Endothelial cell of umbilical vein (primary cell): ENCODE measurements at regions not wholly inside any gene's neighbourhood (a gene's known extent, or its start where the extent isn't known, plus 50 kb on each side); places are given as distances from the start of the nearest gene placed in this dataset.

Experiments used
- BruUV-seq: library from RNA; stranded (reverse); fragments of 400-500 nt; replicated peaks from 2 replicates; lab custom pipeline; 2021; lab: Mats Ljungman, UMichigan
- CTCF ChIA-PET: fragments of 300-600, 350-600 bp; sonication (Branson Sonifier 250); formaldehyde crosslinking; loops from one replicate; lab custom pipeline; 2021; ENCODE audit warnings: antibody characterized with exemption, inconsistent platforms; lab: Charles Lee
- POLR2A ChIA-PET: fragments of 300-600, 350-600 bp; sonication (Branson Sonifier 250); formaldehyde crosslinking; loops from one replicate; lab custom pipeline; 2021; ENCODE audit warnings: antibody characterized with exemption, inconsistent platforms; lab: Charles Lee
- DNase-seq: peaks from one replicate; pipeline ENCODE4 v3.0.0-alpha.2; 2011; ENCODE audit warnings: low read depth, low spot score
- FAIRE-seq: peaks from 2 replicates; lab custom pipeline; 2011; peaks lifted over from hg19 to GRCh38; lab: Jason Lieb, UNC
- H2AFZ ChIP-seq: 2 replicates; pipeline ENCODE4 v1.6.0; 2012; ENCODE audit warnings: low read depth, low read length, control low read depth, inconsistent platforms
- H3K27ac ChIP-seq: 2 replicates; pipeline ENCODE4 v1.5.1; 2011; ENCODE audit warnings: low read depth, mild to moderate bottlenecking, control low read depth, low read length, moderate library complexity; ENCODE audit not compliant: insufficient read depth
- H3K27me3 ChIP-seq, 2 experiments: 2 replicates each; pipeline versions ENCODE4 v1.6.0 to v1.6.1; 2011; ENCODE audit warnings: low read length in 2 of 2, mixed read lengths in 1 of 2; ENCODE audit not compliant: control insufficient read depth in 2 of 2, insufficient read depth in 2 of 2
- H3K36me3 ChIP-seq, 2 experiments: 2 replicates in 1 of 2; 3 replicates in 1 of 2; pipeline ENCODE4 v1.5.1; 2011; ENCODE audit warnings: low read length in 2 of 2, mild to moderate bottlenecking in 1 of 2, moderate library complexity in 1 of 2; ENCODE audit not compliant: control insufficient read depth in 2 of 2, insufficient read depth in 2 of 2; ENCODE audit errors: extremely low read depth in 1 of 2
- H3K4me1 ChIP-seq: 3 replicates; pipeline ENCODE4 v1.5.1; 2011; ENCODE audit warnings: mild to moderate bottlenecking, low read length; ENCODE audit not compliant: control insufficient read depth, insufficient read depth; ENCODE audit errors: extremely low read depth
- H3K4me2 ChIP-seq: 2 replicates; pipeline ENCODE4 v1.6.1; 2011; ENCODE audit warnings: low read length, control low read depth, mixed read lengths; ENCODE audit not compliant: insufficient read depth
- H3K4me3 ChIP-seq, 3 experiments: fragments of 200-600 bp in 1 of 3; sonication (generic), shearing (Covaris generic) in 1 of 3; replicated peaks in 1 of 3; 2 replicates each; pipeline ENCODE4 v1.5.1; 2011 to 2016; ENCODE audit warnings: control low read depth in 3 of 3, low read length in 3 of 3, mild to moderate bottlenecking in 2 of 3, inconsistent platforms in 1 of 3, low read depth in 1 of 3, moderate library complexity in 1 of 3; ENCODE audit not compliant: insufficient read depth in 1 of 3
- H3K79me2 ChIP-seq: 2 replicates; pipeline ENCODE4 v1.6.0; 2012; ENCODE audit warnings: low read length, inconsistent platforms; ENCODE audit not compliant: control insufficient read depth, insufficient read depth
- H3K9ac ChIP-seq: replicated peaks from 2 replicates; pipeline ENCODE3; 2011; ENCODE audit warnings: low read length, control low read depth; ENCODE audit not compliant: insufficient read depth; ENCODE audit errors: extremely low read depth
- H3K9me1 ChIP-seq: replicated peaks from 3 replicates; pipeline ENCODE4 v1.6.0; 2011; ENCODE audit warnings: mild to moderate bottlenecking, low read length; ENCODE audit not compliant: control insufficient read depth, insufficient read depth; ENCODE audit errors: extremely low read depth
- H3K9me3 ChIP-seq: replicated peaks from 2 replicates; pipeline ENCODE4 v1.5.1; 2012; ENCODE audit warnings: low read length, inconsistent platforms; ENCODE audit not compliant: control insufficient read depth, insufficient read depth
- H4K20me1 ChIP-seq: replicated peaks from 2 replicates; pipeline ENCODE3; 2011; ENCODE audit warnings: mild to moderate bottlenecking, low read length; ENCODE audit not compliant: control insufficient read depth, insufficient read depth; ENCODE audit errors: extremely low read depth
- CTCF ChIP-seq, 2 donors: IDR thresholded peaks; 1 replicate in 1 of 2; 2 replicates in 1 of 2; pipeline ENCODE4 v1.5.1; 2011; ENCODE audit warnings: low read length in 2 of 2, mild to moderate bottlenecking in 2 of 2, moderate library complexity in 2 of 2, control low read depth in 1 of 2, inconsistent platforms in 1 of 2, low read depth in 1 of 2; ENCODE audit not compliant: insufficient read depth in 1 of 2; ENCODE audit errors: extremely low read depth in 1 of 2
- EZH2 ChIP-seq: IDR thresholded peaks from 2 replicates; pipeline ENCODE4 v1.6.1; 2012; ENCODE audit warnings: borderline replicate concordance, low read depth, mild to moderate bottlenecking, moderate library complexity, low read length, inconsistent platforms; ENCODE audit not compliant: severe bottlenecking
- FOS ChIP-seq: IDR thresholded peaks from 2 replicates; pipeline ENCODE4 v1.6.1; 2011; ENCODE audit warnings: mild to moderate bottlenecking, low read length, moderate library complexity, borderline replicate concordance; ENCODE audit not compliant: insufficient read depth
- GATA2 ChIP-seq: IDR thresholded peaks from 2 replicates; pipeline ENCODE4 v1.7.0; 2011; ENCODE audit warnings: low read depth, mild to moderate bottlenecking, moderate library complexity, mixed read lengths, low read length; ENCODE audit not compliant: insufficient read length, insufficient read depth
- JUN ChIP-seq: IDR thresholded peaks from 2 replicates; pipeline ENCODE4 v1.6.1; 2011; ENCODE audit warnings: borderline replicate concordance, low read depth; ENCODE audit not compliant: insufficient read length, insufficient read depth
- MAX ChIP-seq: IDR thresholded peaks from 2 replicates; pipeline ENCODE4 v1.6.1; 2011; ENCODE audit not compliant: insufficient read depth, insufficient read length
- MYC ChIP-seq: IDR thresholded peaks from one replicate; pipeline ENCODE4 v1.6.1; 2011; ENCODE audit warnings: mild to moderate bottlenecking, low read depth, low read length
- POLR2A ChIP-seq: IDR thresholded peaks from 2 replicates; pipeline ENCODE4 v1.6.1; 2012; ENCODE audit warnings: low read depth, mild to moderate bottlenecking, control low read depth, low read length
- POLR2AphosphoS5 ChIP-seq: IDR thresholded peaks from 2 replicates; pipeline ENCODE4 v1.6.1; 2012; ENCODE audit warnings: low read depth, mild to moderate bottlenecking, control low read depth, low read length, moderate library complexity; ENCODE audit not compliant: insufficient read depth
- dilution Hi-C: fragments of 300-500 bp; cut with MboI; formaldehyde crosslinking; loops from one replicate; pipeline ENCODE4 v1.15.0; 2019; ENCODE audit warnings: low sequenced_read_pairs; ENCODE audit not compliant: extremely low pct_ligation_motif_present
- intact Hi-C: fragments of 100-400 bp; cut with micrococcal nuclease; formaldehyde crosslinking; loops from one replicate; pipeline ENCODE4 v1.10.0; 2022

GRCh38 chr10:65394502-65395297 is 1531.1 kb upstream of the LRRTM3 start:
- intact Hi-C loops (no loop called here), dilution Hi-C loops (no loop called here)
- H3K4me1 ChIP-seq: peaks cover 6% of the 10 kb centered on the region
- no peaks in the 10 kb centered on the region for H3K36me3 ChIP-seq
- H3K4me3 ChIP-seq: no peak overlapping the region
- H3K9ac ChIP-seq: no peak overlapping the region
- no peaks in the 10 kb centered on the region for H3K9me1 ChIP-seq
- no peaks in the 10 kb centered on the region for H3K27me3 ChIP-seq
- H3K4me2 ChIP-seq: peak overlapping the region; percentile 16
- no peaks in the 10 kb centered on the region for H3K79me2 ChIP-seq
- peak; percentile 58 for DNase-seq
- no peaks in the 10 kb centered on the region for H4K20me1 ChIP-seq
- ChIA-PET POLR2A (no interaction called here), CTCF (interaction anchor here (0.8 to 1.0 kb wide), 2 partner anchors 11 to 61 kb away, joined by 3 to 4 read pairs; no protein-coding TSS in a partner anchor)
- H3K9me3 ChIP-seq: no peaks in the 10 kb centered on the region
- FAIRE-seq: peak; percentile 50
- H3K27ac ChIP-seq: peak overlapping the region; percentile 34
- H2AFZ ChIP-seq: peak overlapping the region; percentile 62
- no TSS peak for BruUV-seq
- TF ChIP-seq POLR2A (no peak), FOS (peak; percentile 87), JUN (peak; percentile 66)

- no peak for TF ChIP-seq MYC
- TF ChIP-seq JUN: no peak
- TF ChIP-seq MAX: no peak
- TF ChIP-seq POLR2AphosphoS5: no peak
- no peak for TF ChIP-seq POLR2A
- no peak for TF ChIP-seq EZH2
- no peak for TF ChIP-seq FOS
- no peak for TF ChIP-seq CTCF (IDR thresholded peaks at IDR 0.05; ENCODE audit: extremely low read depth in 1 of 2, insufficient read depth in 1 of 2, low read depth in 1 of 2, low read length in 2 of 2)
- TF ChIP-seq GATA2: no peak
- BruUV-seq: no TSS peak
- no peak overlapping the region for H3K4me3 ChIP-seq
- H3K27ac ChIP-seq: no peak overlapping the region
- H3K4me2 ChIP-seq: no peak overlapping the region
- intact Hi-C loops (no loop called here), dilution Hi-C loops (no loop called here)
- no peaks in the 10 kb centered on the region for H3K27me3 ChIP-seq
- DNase-seq (no peak), FAIRE-seq (no peak)
- H3K79me2 ChIP-seq: no peaks in the 10 kb centered on the region
- H2AFZ ChIP-seq: no peak overlapping the region
- no peaks in the 10 kb centered on the region for H4K20me1 ChIP-seq
- H3K9ac ChIP-seq: no peak overlapping the region
- H3K9me1 ChIP-seq: no peaks in the 10 kb centered on the region
- POLR2A ChIA-PET: no interaction called here
- no peaks in the 10 kb centered on the region for H3K36me3 ChIP-seq
- H3K9me3 ChIP-seq: no peaks in the 10 kb centered on the region
- CTCF ChIA-PET: interaction anchor here (1.0 kb wide), 1 partner anchor 62 kb away, joined by 3 read pairs; no protein-coding TSS in a partner anchor
- H3K4me1 ChIP-seq: peaks cover 6% of the 10 kb centered on the region
Observed at GRCh38 chr10:65395631-65396030, 1530.2 kb upstream of the LRRTM3 start.
